HG03457 (cell line): ENCODE measurements at regions not wholly inside any gene's neighbourhood (a gene's known extent, or its start where the extent isn't known, plus 50 kb on each side); places are given as distances from the start of the nearest gene placed in this dataset.
"Not testable (repeated sequence)": the region's sequence is repeated elsewhere in the genome, so short reads cannot be mapped to it uniquely, and the experiment has no call there.

Experiments used
- ATAC-seq: cut with Tn5 transposase; IDR thresholded peaks from one replicate; pipeline ENCODE4 v1.9.1; 2021; ENCODE audit warnings: moderate number of reproducible peaks; ENCODE audit not compliant: unreplicated experiment

DNA sequence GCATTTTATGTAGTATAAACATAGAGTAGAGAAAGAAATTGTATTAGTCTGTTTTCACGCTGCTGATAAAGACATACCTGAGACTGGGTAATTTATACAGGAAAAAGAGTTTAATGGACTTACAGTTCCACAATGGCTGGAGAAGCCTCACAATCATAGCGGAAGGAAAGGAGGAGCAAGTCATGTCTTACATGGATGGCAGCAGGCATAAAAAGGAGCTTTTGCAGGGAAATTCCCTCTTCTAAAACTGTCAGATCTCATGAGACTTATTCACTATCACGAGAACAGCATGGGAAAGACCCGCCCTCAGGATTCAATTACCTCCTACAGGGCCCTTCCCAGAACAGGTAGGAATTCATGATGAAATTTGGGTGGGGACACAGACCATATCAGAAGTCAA lies 98.1 kb downstream of the ARRDC3 start:
- ATAC-seq = not testable (repeated sequence)

DNA sequence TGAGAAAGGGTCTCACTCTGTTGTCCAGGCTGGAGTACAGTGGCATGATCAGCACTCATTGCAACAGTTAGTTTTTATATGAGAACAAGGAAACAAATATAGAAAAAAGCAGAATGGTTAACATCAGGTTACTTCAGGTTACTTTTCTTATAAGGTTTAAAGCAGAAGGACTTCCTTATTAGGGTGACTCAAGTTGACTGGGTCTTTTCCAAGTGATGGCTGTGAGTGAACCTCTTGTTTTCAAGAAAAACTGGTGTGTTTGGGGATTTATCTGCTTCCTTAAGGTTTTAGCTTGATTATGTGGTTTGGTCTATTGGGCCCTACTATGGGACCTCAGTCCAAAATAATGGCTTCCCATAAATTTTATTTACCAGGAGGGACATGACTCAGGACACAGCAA lies 99.2 kb downstream of the ARRDC3 start:
- no peak for ATAC-seq

GRCh38 chr5:91283326-91283725 lies 99.8 kb downstream of the ARRDC3 start:
- no peak for ATAC-seq

DNA sequence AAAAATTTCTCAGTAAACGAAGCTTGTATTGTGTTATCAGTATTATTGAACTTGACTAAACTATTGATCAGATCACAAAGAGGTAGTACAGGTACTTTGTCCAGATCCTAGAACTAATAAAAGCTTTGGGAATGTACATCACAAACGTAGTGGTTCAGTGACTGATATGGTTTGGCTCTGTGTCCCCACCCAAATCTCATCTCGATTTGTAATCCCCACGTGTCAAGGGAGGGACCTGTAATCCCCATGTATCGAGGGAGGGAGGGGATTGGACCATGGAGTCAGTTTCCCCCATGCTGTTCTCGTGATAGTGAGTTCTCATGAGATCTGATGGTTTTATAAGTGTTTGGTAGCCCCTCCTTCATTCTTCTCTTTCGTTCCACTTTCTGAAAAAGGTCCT lies 100.9 kb downstream of the ARRDC3 start:
- no peak for ATAC-seq

DNA sequence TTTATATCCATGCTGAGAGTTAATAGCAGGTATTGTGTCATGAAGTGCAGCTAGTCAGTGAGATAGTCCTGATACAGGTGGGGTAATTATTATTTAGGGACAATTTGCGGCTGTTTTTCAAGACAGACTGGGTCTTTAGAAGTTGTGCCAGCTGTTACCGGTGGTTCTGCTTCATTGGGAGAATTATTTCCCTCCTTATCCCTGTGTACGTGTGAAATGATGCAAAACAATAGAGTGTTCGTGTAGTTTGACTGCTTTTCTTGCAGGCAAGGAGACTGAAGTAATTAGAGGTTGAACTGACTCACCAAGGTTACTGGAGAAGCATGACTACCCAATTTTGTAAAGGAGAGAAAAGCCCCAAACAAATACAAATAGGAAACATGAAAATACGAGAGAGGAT lies 101.7 kb downstream of the ARRDC3 start:
- no peak for ATAC-seq

DNA sequence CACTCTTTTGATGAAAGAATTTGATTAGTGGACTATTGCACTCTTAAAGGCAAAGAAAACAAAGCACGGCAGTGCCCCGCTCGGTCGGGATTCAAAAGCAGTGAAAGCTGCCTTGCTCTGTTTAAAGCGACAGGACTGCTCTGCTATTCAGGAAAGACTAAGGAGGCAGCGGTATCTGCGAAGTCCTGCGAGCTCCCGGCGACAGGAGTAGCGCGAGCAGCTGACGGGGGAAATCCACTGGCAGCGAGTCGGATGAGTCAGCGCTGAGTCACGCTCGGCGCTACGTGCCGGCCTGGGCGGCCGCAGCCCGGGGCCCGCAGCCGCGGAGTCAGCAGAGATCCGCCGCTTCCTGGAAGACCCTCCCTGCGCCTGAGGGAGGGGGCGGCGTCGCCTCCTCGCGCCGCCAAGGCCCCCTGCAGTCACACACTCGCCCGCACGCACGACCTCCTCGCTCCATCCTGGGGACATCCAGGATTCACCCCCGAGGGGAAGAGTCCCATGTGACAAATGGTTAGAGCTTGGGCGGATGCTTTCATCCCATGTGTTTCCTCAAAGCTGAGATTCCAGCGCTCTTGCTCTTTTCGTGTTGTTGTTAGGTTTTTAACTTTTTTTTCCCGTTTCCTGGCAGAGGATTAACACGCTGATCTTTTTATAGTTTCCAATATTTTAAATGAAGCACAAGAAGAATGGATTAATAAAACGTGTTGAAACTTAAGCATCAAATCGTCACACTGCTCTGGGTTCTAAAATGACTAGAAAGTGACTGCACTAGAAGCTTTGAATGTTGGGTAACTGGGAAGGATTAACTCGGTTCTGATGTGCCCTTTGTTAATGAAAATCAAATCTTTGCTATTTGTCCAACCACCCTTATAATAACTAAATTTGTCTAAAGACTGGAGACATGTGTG lies 102.5 kb downstream of the ARRDC3 start:
- ATAC-seq = peak; percentile 92

DNA sequence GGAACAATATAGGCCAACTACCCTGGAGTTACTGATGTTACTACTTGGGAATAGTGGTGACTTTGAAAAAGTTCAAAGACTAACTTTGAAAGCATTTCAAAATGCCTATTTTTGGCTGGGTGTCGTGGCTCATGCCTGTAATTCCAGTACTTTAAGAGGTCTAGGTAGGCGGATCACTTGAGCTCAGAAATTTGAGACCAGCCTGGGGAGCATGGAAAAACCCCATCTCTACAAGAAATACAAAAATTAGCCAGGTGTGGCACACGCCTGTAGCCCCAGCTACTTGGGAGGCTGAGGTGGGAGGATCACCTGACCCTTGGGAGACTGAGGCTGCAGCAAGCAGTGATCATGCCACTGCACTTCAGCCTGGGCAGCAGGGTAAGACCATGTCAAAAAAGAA lies 105.3 kb downstream of the ARRDC3 start:
- no peak for ATAC-seq

GRCh38 chr5:91277093-91277626 lies 106.0 kb downstream of the ARRDC3 start:
- no peak for ATAC-seq

- peak; percentile 91 for ATAC-seq
Observed at GRCh38 chr5:91272858-91273257, 110.3 kb downstream of the ARRDC3 start.

- ATAC-seq = peak; percentile 41
Observed at GRCh38 chr5:91271999-91272398, 111.1 kb downstream of the ARRDC3 start.

DNA sequence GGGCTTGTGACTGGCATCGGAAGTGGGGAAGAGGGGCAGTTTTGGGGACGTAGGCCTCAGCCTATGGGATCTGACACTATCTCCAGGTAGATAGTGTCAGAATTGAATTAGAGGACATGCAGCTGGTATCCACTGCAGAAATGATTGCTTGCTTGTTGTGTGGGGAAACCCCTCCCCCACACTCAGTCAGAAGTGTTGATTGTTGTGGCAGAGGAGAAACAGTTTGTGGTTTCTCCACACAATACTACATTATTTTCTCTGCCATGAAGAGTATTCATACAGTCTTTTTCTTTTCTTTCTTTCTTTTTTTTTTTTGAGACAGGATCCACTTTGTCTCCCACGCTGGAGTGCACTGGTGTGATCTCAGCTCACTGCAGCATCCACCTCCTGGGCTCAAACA lies 113.9 kb downstream of the ARRDC3 start:
- no peak for ATAC-seq

DNA sequence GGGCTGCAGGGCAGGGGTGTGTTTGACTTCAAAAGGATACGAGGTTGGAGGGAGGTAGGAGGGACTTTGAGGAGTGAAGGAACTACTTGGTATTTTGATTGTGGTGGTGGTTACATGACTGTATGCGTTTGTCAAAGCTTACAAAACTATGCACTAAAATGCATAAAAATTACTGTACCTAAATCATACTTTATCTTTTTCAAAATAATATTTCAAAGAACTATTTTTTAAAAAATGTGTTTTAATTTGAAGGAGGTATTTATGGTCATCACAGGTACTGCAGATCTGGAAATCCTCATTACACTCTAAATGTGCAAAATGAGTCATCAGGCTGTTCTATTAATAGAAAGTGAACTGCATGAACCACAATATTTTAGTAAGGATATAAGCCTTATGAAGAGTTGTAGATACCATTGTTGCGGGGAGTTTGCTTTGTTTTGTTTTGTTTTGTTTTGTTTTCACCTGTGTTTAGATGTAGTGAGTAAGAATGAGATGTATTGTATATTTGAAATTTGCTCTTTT lies 116.9 kb downstream of the ARRDC3 start:
- ATAC-seq = no peak

- no peak for ATAC-seq
Observed at GRCh38 chr5:91264311-91265051, 118.6 kb downstream of the ARRDC3 start.

DNA sequence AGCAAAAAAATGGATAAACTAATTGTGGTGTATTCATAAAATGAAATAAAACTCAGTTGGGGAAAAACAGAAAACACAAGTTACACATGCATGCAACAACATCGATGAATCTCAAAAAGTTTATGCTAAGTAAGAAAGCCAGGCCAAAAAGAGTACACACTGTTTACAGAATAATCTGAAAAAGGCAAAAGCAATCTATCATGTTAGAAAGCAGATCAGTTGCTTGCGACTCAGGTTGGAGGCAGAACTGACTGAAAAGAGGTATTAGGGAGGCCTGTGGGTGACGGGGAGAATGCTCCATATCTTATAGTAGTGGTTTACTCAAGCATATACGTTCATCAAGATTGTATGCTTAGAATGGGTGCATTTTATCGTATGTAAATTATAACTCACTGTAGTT lies 119.2 kb downstream of the ARRDC3 start:
- no peak for ATAC-seq

- no peak for ATAC-seq
Observed at GRCh38 chr5:91257301-91257700, 125.8 kb downstream of the ARRDC3 start.

DNA sequence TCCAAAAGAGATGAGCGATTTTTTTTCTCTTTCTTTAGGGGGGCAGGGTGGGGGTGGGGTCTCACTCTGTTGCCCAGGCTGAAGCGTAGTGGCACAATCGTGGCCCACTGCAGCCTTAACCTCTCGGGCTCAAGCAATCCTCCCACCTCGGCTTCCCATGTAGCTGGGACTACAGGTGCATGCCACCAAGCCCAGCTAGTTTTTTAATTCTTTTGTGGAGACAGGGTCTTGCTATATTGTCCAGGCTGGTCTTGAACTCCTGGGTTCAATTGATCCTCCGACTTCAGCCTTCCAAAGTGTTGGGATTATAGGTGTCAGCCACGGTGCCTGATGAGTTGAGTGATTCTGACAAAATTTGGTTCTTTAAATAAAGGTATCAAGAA lies 127.0 kb downstream of the ARRDC3 start:
- no peak for ATAC-seq

GRCh38 chr5:91255396-91256141 lies 127.5 kb downstream of the ARRDC3 start:
- no peak for ATAC-seq

GRCh38 chr5:91252916-91253315 lies 130.2 kb downstream of the ARRDC3 start:
- ATAC-seq = no peak

DNA sequence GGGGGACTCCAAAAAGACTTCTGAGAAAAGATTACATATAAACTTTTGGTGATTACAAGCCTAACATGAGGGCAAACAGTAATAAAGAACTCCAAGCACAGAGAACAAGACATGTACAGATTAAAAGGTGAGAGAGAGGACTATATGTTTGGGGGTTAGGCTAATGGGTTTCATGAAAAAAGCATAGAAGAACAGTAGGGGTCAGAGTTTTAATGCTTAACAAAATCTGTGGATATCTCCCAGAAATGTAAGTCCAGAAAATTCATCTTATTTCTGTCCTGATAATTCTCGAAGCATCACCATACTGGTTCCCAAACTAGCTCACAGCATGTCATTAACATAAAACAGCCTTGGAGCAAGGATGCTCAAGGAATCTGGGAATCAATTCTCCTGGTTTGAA lies 137.2 kb downstream of the ARRDC3 start:
- no peak for ATAC-seq

- ATAC-seq = no peak
Observed at GRCh38 chr5:91245074-91245452, 138.1 kb downstream of the ARRDC3 start.
